Fibroblast of pulmonary artery (primary cell): ENCODE measurements at regions not wholly inside any gene's neighbourhood (a gene's known extent, or its start where the extent isn't known, plus 50 kb on each side); places are given as distances from the start of the nearest gene placed in this dataset.

Source experiments
- DNase-seq: peaks from one replicate; pipeline ENCODE4 v3.0.0-alpha.2; 2010; ENCODE audit warnings: low read depth
- H3K4me3 ChIP-seq: replicated peaks from 2 replicates; pipeline ENCODE4 v1.5.1; 2011; ENCODE audit warnings: low read depth, mild to moderate bottlenecking, control low read depth, low read length, moderate library complexity
- TF ChIP-seq, protein P1 (sequence below): IDR thresholded peaks from 2 replicates; pipeline ENCODE4 v1.5.1; 2011; ENCODE audit warnings: mild to moderate bottlenecking, control low read depth, low read length, inconsistent platforms; ENCODE audit errors: missing control alignments

DNA sequence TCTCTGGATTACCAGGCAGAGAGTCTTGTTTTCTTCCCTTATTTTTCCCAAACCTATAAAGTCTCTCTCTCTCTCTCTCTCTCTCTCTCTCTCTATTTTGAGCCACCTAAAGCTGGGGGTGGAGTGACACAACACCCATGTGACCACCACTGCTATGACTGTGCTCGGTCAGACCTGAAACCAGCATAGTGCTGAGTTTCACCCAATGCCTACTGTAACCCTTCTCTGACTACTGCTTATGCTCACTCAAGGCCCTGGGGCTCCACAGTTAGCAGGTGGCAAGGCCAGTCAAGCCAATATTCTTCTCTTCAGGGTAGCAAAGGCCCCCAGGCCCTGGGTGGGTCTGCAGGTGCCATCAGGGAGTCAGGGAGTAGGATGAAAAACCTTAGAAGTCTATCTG, 114.7 kb upstream of the ARMCX2 start:
- DNase-seq: no peak
- TF ChIP-seq, protein P1, sequence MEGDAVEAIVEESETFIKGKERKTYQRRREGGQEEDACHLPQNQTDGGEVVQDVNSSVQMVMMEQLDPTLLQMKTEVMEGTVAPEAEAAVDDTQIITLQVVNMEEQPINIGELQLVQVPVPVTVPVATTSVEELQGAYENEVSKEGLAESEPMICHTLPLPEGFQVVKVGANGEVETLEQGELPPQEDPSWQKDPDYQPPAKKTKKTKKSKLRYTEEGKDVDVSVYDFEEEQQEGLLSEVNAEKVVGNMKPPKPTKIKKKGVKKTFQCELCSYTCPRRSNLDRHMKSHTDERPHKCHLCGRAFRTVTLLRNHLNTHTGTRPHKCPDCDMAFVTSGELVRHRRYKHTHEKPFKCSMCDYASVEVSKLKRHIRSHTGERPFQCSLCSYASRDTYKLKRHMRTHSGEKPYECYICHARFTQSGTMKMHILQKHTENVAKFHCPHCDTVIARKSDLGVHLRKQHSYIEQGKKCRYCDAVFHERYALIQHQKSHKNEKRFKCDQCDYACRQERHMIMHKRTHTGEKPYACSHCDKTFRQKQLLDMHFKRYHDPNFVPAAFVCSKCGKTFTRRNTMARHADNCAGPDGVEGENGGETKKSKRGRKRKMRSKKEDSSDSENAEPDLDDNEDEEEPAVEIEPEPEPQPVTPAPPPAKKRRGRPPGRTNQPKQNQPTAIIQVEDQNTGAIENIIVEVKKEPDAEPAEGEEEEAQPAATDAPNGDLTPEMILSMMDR: no peak
- H3K4me3 ChIP-seq: no peak overlapping the region

DNA sequence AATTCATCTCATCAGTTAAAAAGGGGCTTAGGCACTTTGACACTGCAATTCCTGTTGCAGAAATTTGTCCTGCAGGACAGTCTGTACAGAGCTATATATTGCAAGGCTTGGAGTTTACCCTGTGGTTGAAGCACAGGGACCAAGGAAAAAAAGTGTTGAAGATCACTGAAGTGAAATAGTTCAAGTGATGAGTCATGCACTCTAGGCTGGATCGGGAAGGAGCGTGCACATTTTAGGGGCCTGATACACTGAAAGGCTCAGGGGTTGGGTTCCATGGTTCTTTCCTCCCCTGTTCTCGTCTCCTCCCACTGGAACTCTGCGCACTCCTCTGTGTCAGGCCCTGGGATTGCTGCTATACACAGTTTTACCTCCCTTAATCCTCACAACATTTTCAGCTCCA, 104.9 kb upstream of the ARMCX2 start:
- TF ChIP-seq, protein P1: no peak
- no peak overlapping the region for H3K4me3 ChIP-seq
- DNase-seq: no peak

DNA sequence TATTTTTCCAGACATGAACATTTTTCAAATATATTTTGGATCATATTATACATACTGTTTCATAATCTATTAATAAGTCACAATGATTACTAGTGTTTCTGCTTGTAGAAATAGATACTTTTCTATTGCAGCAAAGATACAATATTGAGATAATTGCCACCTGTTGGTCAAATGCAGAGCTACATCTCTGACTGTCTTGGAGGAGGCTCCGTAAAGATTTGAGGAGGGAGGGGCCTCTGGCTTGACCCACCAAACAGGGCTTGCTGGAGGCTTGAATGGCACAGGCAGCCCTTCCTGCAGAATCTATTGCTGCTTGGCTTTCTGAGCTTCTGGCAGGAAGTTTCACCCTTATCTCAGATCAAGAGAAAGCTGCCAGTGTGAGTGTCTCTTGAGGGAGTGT, 99.3 kb upstream of the ARMCX2 start:
- H3K4me3 ChIP-seq: no peak overlapping the region
- TF ChIP-seq, protein P1: peak; percentile 40
- peak; percentile 49 for DNase-seq

DNA sequence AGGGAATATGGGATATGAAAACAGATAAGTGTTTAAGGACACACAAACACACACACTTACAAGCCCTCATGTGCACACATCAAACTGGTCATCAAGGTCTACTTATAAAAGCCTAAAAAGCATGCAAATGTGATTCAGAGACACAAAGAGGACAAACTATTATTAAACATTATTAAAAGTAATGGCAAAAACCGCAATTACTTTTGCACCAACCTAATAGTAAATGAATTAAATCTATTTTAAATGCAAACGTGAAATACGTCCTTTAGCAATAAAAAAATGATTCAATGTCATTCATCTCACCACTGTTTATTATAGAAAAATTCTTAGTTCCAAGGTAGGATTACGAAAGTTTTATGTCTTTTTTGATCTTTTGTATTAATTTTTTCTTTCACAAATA, 91.1 kb upstream of the ARMCX2 start:
- TF ChIP-seq, protein P1: no peak

DNA sequence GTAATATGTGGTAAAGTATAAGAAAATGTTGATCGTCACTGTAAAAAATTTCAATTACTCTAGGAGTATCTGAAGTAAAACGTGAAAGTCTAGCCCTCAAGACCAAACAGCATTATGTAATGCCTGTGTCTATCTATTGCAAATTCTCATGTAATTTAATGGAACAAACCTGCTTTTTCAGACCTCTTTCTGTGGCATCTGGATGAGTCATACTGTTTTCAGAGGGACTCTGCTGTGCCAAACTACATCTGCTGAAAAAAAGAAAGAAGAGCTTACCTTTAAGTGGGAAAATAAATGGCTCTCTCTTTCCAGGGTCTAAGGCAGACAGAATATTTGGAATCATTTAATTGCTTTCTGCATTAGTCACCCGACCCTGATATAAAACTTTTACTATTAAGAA, 89.8 kb upstream of the ARMCX2 start:
- no peak overlapping the region for H3K4me3 ChIP-seq
- TF ChIP-seq, protein P1: no peak
- no peak for DNase-seq

More for the DNA sequence above, 91.1 kb upstream of the ARMCX2 start:
- no peak for DNase-seq
- H3K4me3 ChIP-seq: no peak overlapping the region

DNA sequence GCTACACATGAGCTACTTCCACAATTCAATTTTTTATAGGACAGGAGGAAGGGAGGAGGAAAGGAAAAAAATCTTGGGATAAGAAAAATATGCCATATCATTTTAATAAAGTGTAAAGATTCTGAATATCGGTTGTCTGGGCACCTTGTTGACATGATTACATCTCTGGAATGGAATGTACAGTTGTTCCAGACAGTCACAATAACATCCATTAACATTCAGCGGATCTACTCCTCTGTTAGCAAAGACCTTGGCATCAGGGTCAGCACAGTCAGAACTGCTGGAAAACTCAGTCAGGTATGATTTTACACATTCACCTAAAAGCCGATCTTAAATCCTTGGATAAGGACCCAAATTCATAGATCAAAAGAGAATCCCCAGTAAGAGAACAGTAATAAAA, 85.4 kb upstream of the ARMCX2 start:
- TF ChIP-seq, protein P1: no peak
- no peak for DNase-seq
- H3K4me3 ChIP-seq: no peak overlapping the region

DNA sequence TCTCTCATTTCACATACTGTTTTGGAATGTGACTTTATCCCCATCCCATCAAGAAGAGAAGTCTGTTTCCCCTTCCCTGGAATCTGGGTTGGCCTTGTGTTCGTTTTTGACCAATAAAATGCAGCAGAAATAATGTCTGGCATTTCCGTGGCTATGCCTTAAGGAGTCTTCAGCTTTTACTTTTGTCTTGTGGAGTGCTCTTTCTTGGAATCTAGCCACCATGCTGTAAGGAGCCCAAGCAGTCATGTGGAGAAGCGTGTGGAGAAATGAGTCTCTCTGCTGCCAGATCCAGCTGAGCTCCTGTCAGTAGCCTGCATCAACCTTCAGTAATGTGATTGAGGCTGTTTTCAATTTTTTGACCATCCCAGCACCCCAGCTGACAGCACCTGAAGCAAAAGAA, 84.4 kb upstream of the ARMCX2 start:
- no peak overlapping the region for H3K4me3 ChIP-seq
- peak; percentile 2 for DNase-seq
- TF ChIP-seq, protein P1: no peak
